ENCODE measurements at regions not wholly inside any gene's neighbourhood (a gene's known extent, or its start where the extent isn't known, plus 50 kb on each side); places are given as distances from the start of the nearest gene placed in this dataset.
"Not testable (repeated sequence)": the region's sequence is repeated elsewhere in the genome, so short reads cannot be mapped to it uniquely, and the experiment has no call there.

- TF ChIP-seq EZH2 (IDR thresholded peaks at IDR 0.05; ENCODE audit: borderline replicate concordance, low read depth, low read length, severe bottlenecking); CTCF (IDR thresholded peaks at IDR 0.05; ENCODE audit: extremely low read depth in 1 of 2, insufficient read depth in 1 of 2, low read depth in 1 of 2, low read length in 2 of 2); POLR2A (IDR thresholded peaks at IDR 0.05; ENCODE audit: low read depth, low read length); GATA2 (IDR thresholded peaks at IDR 0.05; ENCODE audit: insufficient read depth, insufficient read length, low read depth, low read length); FOS (IDR thresholded peaks at IDR 0.05; ENCODE audit: borderline replicate concordance, insufficient read depth, low read length); MAX (IDR thresholded peaks at IDR 0.05; ENCODE audit: insufficient read depth, insufficient read length); JUN (IDR thresholded peaks at IDR 0.05; ENCODE audit: borderline replicate concordance, insufficient read depth, insufficient read length, low read depth); POLR2AphosphoS5 (IDR thresholded peaks at IDR 0.05; ENCODE audit: insufficient read depth, low read depth, low read length); MYC (IDR thresholded peaks at IDR 0.05; ENCODE audit: low read depth, low read length): not testable (repeated sequence)
These were observed 322.2 kb downstream of the BCL2L11 start for GRCh38 chr2:111442767-111443454.
